IMR-90 (cell line): ENCODE measurements at regions not wholly inside any gene's neighbourhood (a gene's known extent, or its start where the extent isn't known, plus 50 kb on each side); places are given as distances from the start of the nearest gene placed in this dataset.

Experiments
- CHD1 ChIP-seq: IDR thresholded peaks from 2 replicates; pipeline ENCODE4 v1.6.1; 2012; ENCODE audit warnings: low read depth, low read length, improper control_type of control experiment
- MXI1 ChIP-seq: IDR thresholded peaks from 2 replicates; pipeline ENCODE4 v1.6.1; 2012; ENCODE audit warnings: low read depth, mild to moderate bottlenecking, low read length, moderate library complexity, borderline replicate concordance
- TF ChIP-seq, protein P1 (sequence below): conservative IDR thresholded peaks from 2 replicates; pipeline ENCODE4 v1.5.1; 2012; ENCODE audit warnings: mild to moderate bottlenecking, low read depth, low read length, improper control_type of control experiment

- TF ChIP-seq, protein P1, sequence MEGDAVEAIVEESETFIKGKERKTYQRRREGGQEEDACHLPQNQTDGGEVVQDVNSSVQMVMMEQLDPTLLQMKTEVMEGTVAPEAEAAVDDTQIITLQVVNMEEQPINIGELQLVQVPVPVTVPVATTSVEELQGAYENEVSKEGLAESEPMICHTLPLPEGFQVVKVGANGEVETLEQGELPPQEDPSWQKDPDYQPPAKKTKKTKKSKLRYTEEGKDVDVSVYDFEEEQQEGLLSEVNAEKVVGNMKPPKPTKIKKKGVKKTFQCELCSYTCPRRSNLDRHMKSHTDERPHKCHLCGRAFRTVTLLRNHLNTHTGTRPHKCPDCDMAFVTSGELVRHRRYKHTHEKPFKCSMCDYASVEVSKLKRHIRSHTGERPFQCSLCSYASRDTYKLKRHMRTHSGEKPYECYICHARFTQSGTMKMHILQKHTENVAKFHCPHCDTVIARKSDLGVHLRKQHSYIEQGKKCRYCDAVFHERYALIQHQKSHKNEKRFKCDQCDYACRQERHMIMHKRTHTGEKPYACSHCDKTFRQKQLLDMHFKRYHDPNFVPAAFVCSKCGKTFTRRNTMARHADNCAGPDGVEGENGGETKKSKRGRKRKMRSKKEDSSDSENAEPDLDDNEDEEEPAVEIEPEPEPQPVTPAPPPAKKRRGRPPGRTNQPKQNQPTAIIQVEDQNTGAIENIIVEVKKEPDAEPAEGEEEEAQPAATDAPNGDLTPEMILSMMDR: no peak
- TF ChIP-seq MXI1: no peak
- no peak for TF ChIP-seq CHD1
Measured at GRCh38 chr11:130609121-130610035, 160.9 kb downstream of the ADAMTS15 start.
